ENCODE measurements at regions not wholly inside any gene's neighbourhood (a gene's known extent, or its start where the extent isn't known, plus 50 kb on each side); places are given as distances from the start of the nearest gene placed in this dataset.

DNA sequence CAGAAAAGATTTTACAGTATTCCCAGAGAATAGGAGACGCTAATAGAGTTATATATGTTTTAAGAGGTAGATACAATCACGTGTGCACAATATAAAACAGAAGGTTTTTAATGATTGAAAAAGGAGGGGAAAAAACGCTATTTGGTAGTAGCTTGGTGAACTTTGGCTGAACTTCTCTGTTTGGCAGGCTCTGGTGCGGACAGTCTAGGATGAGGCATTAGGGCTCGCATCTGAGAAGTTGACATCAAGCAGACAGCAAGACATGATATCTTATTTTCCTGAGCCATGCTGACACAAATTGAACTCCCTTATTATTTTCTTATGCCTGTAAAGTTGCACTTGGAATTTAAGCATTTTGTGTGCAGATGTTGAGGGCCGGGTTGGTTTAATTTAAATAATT lies 176.6 kb downstream of the EN1 start:
- peaks cover 0 to 26% (median 19%) of the 10 kb centered on the region in 5 donors for H3K4me1 ChIP-seq (ENCODE audit: control insufficient read depth in 5 of 5, insufficient read depth in 5 of 5, low read length in 5 of 5)
- H3K36me3 ChIP-seq (ENCODE audit: control insufficient read depth in 5 of 5, insufficient read depth in 5 of 5, low read length in 5 of 5): no peaks in the 10 kb centered on the region
- H3K4me3 ChIP-seq (ENCODE audit: low read depth in 1 of 5, low read length in 5 of 5): no peak overlapping the region
- H3K27ac ChIP-seq (ENCODE audit: low read depth, low read length): peak overlapping the region; percentile 42
- H3K9ac ChIP-seq (ENCODE audit: low read length in 5 of 5): no peak overlapping the region
- no peaks in the 10 kb centered on the region for H3K27me3 ChIP-seq (ENCODE audit: control insufficient read depth in 5 of 5, insufficient read depth in 4 of 5, low read length in 5 of 5)
- no peaks in the 10 kb centered on the region for H3K9me3 ChIP-seq (ENCODE audit: control insufficient read depth in 5 of 5, low read length in 5 of 5)

DNA sequence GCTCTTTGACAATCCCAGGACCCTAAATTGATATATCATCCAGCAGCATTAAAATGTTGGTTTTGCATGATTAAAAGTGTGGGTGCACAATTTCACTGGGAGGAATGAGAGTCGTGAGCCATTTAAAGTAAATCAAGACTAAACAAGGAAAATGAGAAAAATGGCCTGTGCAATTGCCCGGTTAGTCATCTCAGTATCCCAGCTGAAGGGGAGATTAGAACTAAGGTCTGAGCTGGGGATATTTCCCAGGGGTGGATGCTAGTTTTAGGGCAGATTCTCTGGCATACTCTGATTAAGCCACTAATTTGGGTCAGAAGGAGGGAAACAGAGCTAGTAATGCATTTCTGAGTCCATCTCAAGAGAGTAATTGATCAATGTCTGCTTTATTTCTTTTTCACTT lies 177.2 kb downstream of the EN1 start:
- peaks cover 0 to 26% (median 19%) of the 10 kb centered on the region in 5 donors for H3K4me1 ChIP-seq (ENCODE audit: control insufficient read depth in 5 of 5, insufficient read depth in 5 of 5, low read length in 5 of 5)
- H3K36me3 ChIP-seq (ENCODE audit: control insufficient read depth in 5 of 5, insufficient read depth in 5 of 5, low read length in 5 of 5): no peaks in the 10 kb centered on the region
- H3K27me3 ChIP-seq (ENCODE audit: control insufficient read depth in 5 of 5, insufficient read depth in 4 of 5, low read length in 5 of 5): no peaks in the 10 kb centered on the region
- H3K9me3 ChIP-seq (ENCODE audit: control insufficient read depth in 5 of 5, low read length in 5 of 5): no peaks in the 10 kb centered on the region
- H3K27ac ChIP-seq (ENCODE audit: low read depth, low read length): peak overlapping the region; percentile 42
- no peak overlapping the region for H3K9ac ChIP-seq (ENCODE audit: low read length in 5 of 5)
- H3K4me3 ChIP-seq (ENCODE audit: low read depth in 1 of 5, low read length in 5 of 5): no peak overlapping the region

DNA sequence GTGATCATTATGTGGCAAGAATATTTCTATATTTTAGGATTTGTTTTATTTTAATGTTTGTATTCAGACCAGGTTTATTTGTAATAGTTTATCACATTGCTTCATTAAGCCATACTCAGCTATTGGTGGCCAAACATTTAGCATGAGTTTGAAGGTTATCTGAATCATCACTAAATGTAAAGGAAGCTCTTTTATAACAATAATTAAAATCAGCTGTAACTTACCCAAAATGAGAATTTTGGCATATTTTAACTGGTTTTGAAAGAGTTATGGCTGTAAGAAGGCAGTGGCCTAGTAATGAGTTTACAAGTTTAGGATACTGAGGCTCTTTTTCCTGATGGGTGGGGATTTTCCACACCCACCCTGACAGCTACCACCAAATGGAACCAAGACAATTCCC lies 177.8 kb downstream of the EN1 start:
- Histone ChIP-seq H3K36me3 (ENCODE audit: control insufficient read depth in 5 of 5, insufficient read depth in 5 of 5, low read length in 5 of 5) (no peaks in the 10 kb centered on the region), H3K4me3 (ENCODE audit: low read depth in 1 of 5, low read length in 5 of 5) (no peak overlapping the region), H3K4me1 (ENCODE audit: control insufficient read depth in 5 of 5, insufficient read depth in 5 of 5, low read length in 5 of 5) (peaks cover 0 to 26% (median 19%) of the 10 kb centered on the region in 5 donors), H3K9me3 (ENCODE audit: control insufficient read depth in 5 of 5, low read length in 5 of 5) (no peaks in the 10 kb centered on the region), H3K27ac (ENCODE audit: low read depth, low read length) (peak overlapping the region; percentile 13), H3K27me3 (ENCODE audit: control insufficient read depth in 5 of 5, insufficient read depth in 4 of 5, low read length in 5 of 5) (no peaks in the 10 kb centered on the region), H3K9ac (ENCODE audit: low read length in 5 of 5) (no peak overlapping the region)

DNA sequence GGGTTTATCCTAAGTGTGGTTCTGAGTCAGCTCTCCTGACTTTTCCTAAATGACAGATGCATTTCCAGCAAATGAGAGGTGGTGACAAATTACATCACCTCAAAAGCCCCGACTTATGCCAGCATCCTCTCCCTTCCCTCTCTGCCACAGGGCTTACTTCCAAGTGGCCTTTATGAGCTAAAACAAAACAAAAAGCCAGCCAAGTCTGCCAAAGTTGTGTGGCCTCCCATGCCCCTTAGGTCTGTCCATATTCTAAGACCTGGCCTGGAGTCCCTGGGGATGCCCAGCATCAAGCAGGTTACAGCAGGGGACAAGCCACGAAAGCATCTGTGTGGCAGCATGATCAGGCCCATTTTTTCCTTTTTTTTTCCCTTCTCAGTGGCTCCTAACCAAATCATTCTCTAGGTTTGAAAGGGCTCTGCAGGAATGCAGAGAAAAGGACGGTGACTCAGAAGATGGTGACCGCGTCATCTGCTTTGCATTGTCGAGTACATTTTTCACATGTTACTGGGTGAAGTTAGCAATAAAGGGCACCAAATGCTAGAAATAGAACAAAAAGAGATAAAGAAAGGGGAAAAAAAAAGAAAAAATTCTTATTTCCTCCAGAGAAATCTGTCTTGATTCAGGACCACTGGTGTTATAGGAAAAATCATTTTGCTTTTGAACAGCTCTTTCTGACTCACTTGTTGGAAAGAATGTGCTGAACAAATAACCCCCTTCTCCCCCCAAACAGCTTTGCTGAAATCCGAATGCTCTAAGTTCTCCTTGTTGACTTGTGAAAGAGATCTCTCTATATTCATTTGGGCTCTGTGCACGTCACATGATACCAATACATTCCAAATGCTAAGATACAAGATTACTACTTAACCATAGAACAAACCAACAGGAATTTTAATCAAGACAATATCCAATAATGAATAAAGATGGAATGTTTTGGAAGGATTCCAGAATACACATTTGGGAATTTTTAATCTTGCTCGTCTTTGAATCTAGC lies 178.7 kb downstream of the EN1 start:
- no peaks in the 10 kb centered on the region for H3K36me3 ChIP-seq (ENCODE audit: control insufficient read depth in 5 of 5, insufficient read depth in 5 of 5, low read length in 5 of 5)
- peak overlapping the region; percentile 61 for H3K27ac ChIP-seq (ENCODE audit: low read depth, low read length)
- H3K4me1 ChIP-seq (ENCODE audit: control insufficient read depth in 5 of 5, insufficient read depth in 5 of 5, low read length in 5 of 5): peaks cover 0 to 26% (median 19%) of the 10 kb centered on the region in 5 donors
- H3K4me3 ChIP-seq (ENCODE audit: low read depth in 1 of 5, low read length in 5 of 5): no peak overlapping the region
- H3K9ac ChIP-seq (ENCODE audit: low read length in 5 of 5): peak overlapping the region in 1 of 5 donors; percentile 21
- H3K9me3 ChIP-seq (ENCODE audit: control insufficient read depth in 5 of 5, low read length in 5 of 5): no peaks in the 10 kb centered on the region
- H3K27me3 ChIP-seq (ENCODE audit: control insufficient read depth in 5 of 5, insufficient read depth in 4 of 5, low read length in 5 of 5): no peaks in the 10 kb centered on the region

DNA sequence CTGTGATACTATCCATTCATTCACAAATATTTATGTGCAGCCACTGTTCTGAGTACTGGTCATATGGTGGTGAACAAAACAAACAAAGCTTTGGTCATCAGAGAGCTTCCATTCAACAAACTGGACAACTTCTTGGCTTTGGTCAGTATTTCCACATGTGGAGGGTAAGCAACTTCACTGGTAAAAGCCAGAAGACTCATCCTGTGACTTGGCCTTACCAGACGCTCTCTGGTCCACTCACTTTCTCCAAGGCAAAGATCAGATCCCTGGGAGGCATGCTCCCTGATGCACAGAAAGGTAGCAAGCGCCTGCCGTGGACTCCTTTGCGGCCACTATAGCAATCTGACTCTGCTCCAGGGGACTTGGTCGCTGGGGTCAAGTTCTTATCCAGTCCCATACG lies 179.5 kb downstream of the EN1 start:
- Histone ChIP-seq H3K4me3 (ENCODE audit: low read depth in 1 of 5, low read length in 5 of 5) (no peak overlapping the region), H3K27me3 (ENCODE audit: control insufficient read depth in 5 of 5, insufficient read depth in 4 of 5, low read length in 5 of 5) (no peaks in the 10 kb centered on the region), H3K9ac (ENCODE audit: low read length in 5 of 5) (no peak overlapping the region), H3K27ac (ENCODE audit: low read depth, low read length) (peak overlapping the region; percentile 61), H3K9me3 (ENCODE audit: control insufficient read depth in 5 of 5, low read length in 5 of 5) (no peaks in the 10 kb centered on the region), H3K36me3 (ENCODE audit: control insufficient read depth in 5 of 5, insufficient read depth in 5 of 5, low read length in 5 of 5) (no peaks in the 10 kb centered on the region), H3K4me1 (ENCODE audit: control insufficient read depth in 5 of 5, insufficient read depth in 5 of 5, low read length in 5 of 5) (peaks cover 0 to 26% (median 19%) of the 10 kb centered on the region in 5 donors)

DNA sequence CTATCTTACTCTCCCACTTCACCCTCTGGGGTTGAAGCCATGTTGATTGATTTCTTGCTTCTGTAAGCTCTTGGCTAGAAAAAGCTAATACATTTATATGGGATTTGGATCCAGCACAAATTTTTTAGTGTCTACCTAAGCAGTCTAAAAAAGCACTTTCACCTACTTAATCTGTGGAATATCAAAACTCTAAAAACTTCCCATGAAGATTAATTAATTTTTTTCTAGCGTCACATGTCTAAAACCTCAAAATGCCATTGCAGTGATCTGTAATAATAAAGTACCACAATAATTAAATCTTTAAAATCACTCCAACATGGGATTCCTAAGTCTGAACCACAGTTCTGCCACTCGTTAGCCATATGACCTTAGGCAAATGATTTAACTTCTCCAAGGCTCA lies 180.1 kb downstream of the EN1 start:
- H3K27ac ChIP-seq (ENCODE audit: low read depth, low read length): no peak overlapping the region
- H3K9ac ChIP-seq (ENCODE audit: low read length in 5 of 5): no peak overlapping the region

DNA sequence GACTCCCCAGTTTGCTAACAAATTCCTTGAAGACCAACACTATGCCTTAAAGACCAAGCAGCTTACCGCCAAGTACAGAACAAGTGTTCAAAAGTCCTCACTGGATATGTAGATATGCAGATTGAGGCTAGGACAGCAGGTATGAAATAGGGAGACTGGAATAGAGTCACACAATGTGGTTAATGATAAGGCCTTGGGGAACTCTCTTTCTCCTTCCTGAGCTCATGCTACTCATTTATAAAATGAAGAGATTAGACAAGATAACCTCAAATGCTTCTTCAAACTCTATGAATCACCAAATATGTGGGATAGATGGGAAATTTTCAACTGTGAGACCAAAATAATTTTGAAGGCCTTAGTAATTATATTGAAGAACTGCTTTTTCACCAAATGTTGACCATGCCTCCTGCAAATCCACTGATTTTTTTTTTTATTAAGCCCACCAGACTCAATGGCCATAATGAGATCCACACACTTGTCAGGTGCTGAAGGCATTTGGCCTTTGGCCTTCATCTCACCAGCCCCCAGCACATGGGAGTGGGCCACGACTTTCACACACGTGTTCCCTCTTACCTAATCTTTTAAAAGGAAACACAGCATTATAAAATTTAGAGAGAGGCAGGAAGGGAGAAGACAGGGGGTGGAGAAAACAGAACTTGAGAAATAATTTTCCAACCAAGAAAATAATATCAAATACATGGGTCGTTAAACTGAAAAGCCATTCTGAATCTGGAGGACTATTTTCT lies 181.5 kb downstream of the EN1 start:
- Histone ChIP-seq H3K27me3 (ENCODE audit: control insufficient read depth in 5 of 5, insufficient read depth in 4 of 5, low read length in 5 of 5) (no peaks in the 10 kb centered on the region), H3K4me1 (ENCODE audit: control insufficient read depth in 5 of 5, insufficient read depth in 5 of 5, low read length in 5 of 5) (peaks cover 0 to 26% (median 19%) of the 10 kb centered on the region in 5 donors), H3K9me3 (ENCODE audit: control insufficient read depth in 5 of 5, low read length in 5 of 5) (no peaks in the 10 kb centered on the region), H3K36me3 (ENCODE audit: control insufficient read depth in 5 of 5, insufficient read depth in 5 of 5, low read length in 5 of 5) (no peaks in the 10 kb centered on the region), H3K9ac (ENCODE audit: low read length in 5 of 5) (no peak overlapping the region), H3K4me3 (ENCODE audit: low read depth in 1 of 5, low read length in 5 of 5) (no peak overlapping the region), H3K27ac (ENCODE audit: low read depth, low read length) (no peak overlapping the region)

More for the DNA sequence above, 180.1 kb downstream of the EN1 start:
- Histone ChIP-seq H3K27me3 (ENCODE audit: control insufficient read depth in 5 of 5, insufficient read depth in 4 of 5, low read length in 5 of 5) (no peaks in the 10 kb centered on the region), H3K36me3 (ENCODE audit: control insufficient read depth in 5 of 5, insufficient read depth in 5 of 5, low read length in 5 of 5) (no peaks in the 10 kb centered on the region), H3K4me3 (ENCODE audit: low read depth in 1 of 5, low read length in 5 of 5) (no peak overlapping the region), H3K9me3 (ENCODE audit: control insufficient read depth in 5 of 5, low read length in 5 of 5) (no peaks in the 10 kb centered on the region), H3K4me1 (ENCODE audit: control insufficient read depth in 5 of 5, insufficient read depth in 5 of 5, low read length in 5 of 5) (peaks cover 0 to 26% (median 19%) of the 10 kb centered on the region in 5 donors)

DNA sequence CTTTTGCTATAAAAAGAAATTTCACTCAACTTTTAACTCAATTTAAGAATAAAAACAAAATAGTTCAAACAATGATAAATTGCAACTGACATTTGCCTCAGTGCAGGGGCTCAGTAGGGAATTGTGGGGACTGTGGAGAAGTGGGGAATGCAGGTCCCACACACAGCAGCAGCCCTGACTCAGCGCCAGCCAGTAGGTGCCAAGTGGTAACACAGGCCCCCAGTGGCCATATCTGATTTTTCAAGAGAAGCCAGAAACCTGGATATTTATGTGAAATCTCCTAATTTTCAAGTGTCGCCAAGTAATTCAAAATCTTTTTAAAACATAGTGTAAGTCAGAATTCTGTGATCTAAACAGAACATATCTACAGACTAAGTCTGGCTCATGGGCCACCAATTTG lies 186.3 kb downstream of the EN1 start:
- Histone ChIP-seq H3K9me3 (ENCODE audit: control insufficient read depth in 5 of 5, low read length in 5 of 5) (no peaks in the 10 kb centered on the region), H3K36me3 (ENCODE audit: control insufficient read depth in 5 of 5, insufficient read depth in 5 of 5, low read length in 5 of 5) (no peaks in the 10 kb centered on the region), H3K4me1 (ENCODE audit: control insufficient read depth in 5 of 5, insufficient read depth in 5 of 5, low read length in 5 of 5) (peaks cover 0 to 6% (median 0%) of the 10 kb centered on the region in 5 donors), H3K27ac (ENCODE audit: low read depth, low read length) (no peak overlapping the region), H3K4me3 (ENCODE audit: low read depth in 1 of 5, low read length in 5 of 5) (no peak overlapping the region), H3K9ac (ENCODE audit: low read length in 5 of 5) (no peak overlapping the region), H3K27me3 (ENCODE audit: control insufficient read depth in 5 of 5, insufficient read depth in 4 of 5, low read length in 5 of 5) (no peaks in the 10 kb centered on the region)

DNA sequence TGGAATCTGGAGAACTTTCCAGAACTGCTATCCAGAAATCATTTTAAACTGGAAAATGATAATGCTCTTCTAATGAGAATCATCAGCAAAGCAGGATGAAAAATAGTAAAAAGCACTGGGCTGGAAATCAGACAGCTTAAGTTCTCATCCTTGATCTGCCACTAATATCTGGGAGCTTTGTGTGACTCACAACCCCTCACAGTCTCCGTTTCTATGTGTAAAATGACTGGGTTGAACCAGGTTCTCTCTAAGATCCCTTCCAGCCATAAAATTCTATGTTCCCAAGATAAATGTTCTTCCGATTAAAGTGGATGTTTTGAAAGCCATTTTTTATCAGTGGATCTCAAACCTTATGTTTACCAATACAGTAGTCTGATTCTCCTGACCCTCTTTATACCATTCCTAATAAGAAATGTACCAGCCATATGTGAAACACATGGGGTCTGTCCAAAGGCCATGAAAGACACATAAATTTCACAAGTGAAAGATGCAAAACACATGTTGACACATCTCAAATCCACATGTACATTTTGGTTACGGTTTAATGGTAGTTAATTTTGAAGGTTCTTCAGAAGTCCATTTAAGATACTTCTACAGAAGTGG lies 188.8 kb downstream of the EN1 start:
- Histone ChIP-seq H3K9ac (ENCODE audit: low read length in 5 of 5) (no peak overlapping the region), H3K4me3 (ENCODE audit: low read depth in 1 of 5, low read length in 5 of 5) (no peak overlapping the region), H3K27ac (ENCODE audit: low read depth, low read length) (no peak overlapping the region), H3K9me3 (ENCODE audit: control insufficient read depth in 5 of 5, low read length in 5 of 5) (no peaks in the 10 kb centered on the region), H3K36me3 (ENCODE audit: control insufficient read depth in 5 of 5, insufficient read depth in 5 of 5, low read length in 5 of 5) (no peaks in the 10 kb centered on the region), H3K27me3 (ENCODE audit: control insufficient read depth in 5 of 5, insufficient read depth in 4 of 5, low read length in 5 of 5) (no peaks in the 10 kb centered on the region), H3K4me1 (ENCODE audit: control insufficient read depth in 5 of 5, insufficient read depth in 5 of 5, low read length in 5 of 5) (peaks cover 0 to 6% (median 0%) of the 10 kb centered on the region in 5 donors)
